H9 (cell line): ENCODE measurements at regions not wholly inside any gene's neighbourhood (a gene's known extent, or its start where the extent isn't known, plus 50 kb on each side); places are given as distances from the start of the nearest gene placed in this dataset.

Experiments
- DNase-seq: peaks from one replicate; pipeline ENCODE4 v3.0.0-alpha.2; 2017
- H2AFZ ChIP-seq: one replicate; pipeline ENCODE4 v1.6.1; 2013; ENCODE audit warnings: mild to moderate bottlenecking, low read length, control low read depth, moderate library complexity
- H2AK5ac ChIP-seq: 2 replicates; pipeline ENCODE4 v1.6.1; 2013; ENCODE audit warnings: low read length, control low read depth, mixed read lengths; ENCODE audit not compliant: insufficient read length
- H2BK120ac ChIP-seq: one replicate; pipeline ENCODE4 v1.6.1; 2013; ENCODE audit warnings: low read depth, mild to moderate bottlenecking, low read length, control low read depth, inconsistent platforms; ENCODE audit not compliant: poor library complexity, severe bottlenecking
- H2BK12ac ChIP-seq: 2 replicates; pipeline ENCODE4 v1.6.1; 2013; ENCODE audit warnings: low read length, control low read depth, mixed read lengths, low read depth; ENCODE audit not compliant: insufficient read length
- H2BK15ac ChIP-seq: 2 replicates; pipeline ENCODE4 v1.6.1; 2013; ENCODE audit warnings: low read depth, low read length, control low read depth
- H2BK20ac ChIP-seq: one replicate; pipeline ENCODE4 v1.6.1; 2013; ENCODE audit warnings: low read depth, mild to moderate bottlenecking, low read length, control low read depth, inconsistent platforms; ENCODE audit not compliant: poor library complexity, severe bottlenecking
- H2BK5ac ChIP-seq: 2 replicates; pipeline ENCODE4 v1.6.1; 2013; ENCODE audit warnings: low read length, control low read depth, mixed read lengths; ENCODE audit not compliant: insufficient read length
- H3K14ac ChIP-seq: 2 replicates; pipeline ENCODE4 v1.6.1; 2013; ENCODE audit warnings: low read length, control low read depth; ENCODE audit not compliant: insufficient read depth
- H3K18ac ChIP-seq: 2 replicates; pipeline ENCODE4 v1.6.1; 2013; ENCODE audit warnings: low read depth, mild to moderate bottlenecking, mixed read lengths, low read length, control low read depth; ENCODE audit not compliant: insufficient read length
- H3K23ac ChIP-seq: 2 replicates; pipeline ENCODE4 v1.6.1; 2013; ENCODE audit warnings: low read length, control low read depth, mixed read lengths, low read depth; ENCODE audit not compliant: insufficient read length
- H3K23me2 ChIP-seq: 2 replicates; pipeline ENCODE4 v1.6.1; 2013; ENCODE audit warnings: low read depth, mild to moderate bottlenecking, mixed read lengths, low read length, control low read depth; ENCODE audit not compliant: insufficient read length, poor library complexity, severe bottlenecking
- H3K27ac ChIP-seq: 2 replicates; pipeline ENCODE4 v1.5.1; 2013; ENCODE audit warnings: low read length, control low read depth, mixed read lengths, low read depth; ENCODE audit not compliant: insufficient read length
- H3K27me3 ChIP-seq: 2 replicates; pipeline ENCODE4 v1.6.1; 2013; ENCODE audit warnings: low read length, control low read depth, inconsistent platforms; ENCODE audit not compliant: insufficient read depth
- H3K4ac ChIP-seq: 2 replicates; pipeline ENCODE4 v1.6.1; 2013; ENCODE audit warnings: low read depth, mild to moderate bottlenecking, control low read depth, inconsistent platforms, low read length, moderate library complexity
- H3K4me1 ChIP-seq: 2 replicates; pipeline ENCODE4 v1.6.1; 2013; ENCODE audit warnings: low read length, control low read depth, inconsistent platforms; ENCODE audit not compliant: insufficient read depth
- H3K4me2 ChIP-seq: 2 replicates; pipeline ENCODE4 v1.6.1; 2013; ENCODE audit warnings: low read length, control low read depth, mixed read lengths; ENCODE audit not compliant: insufficient read length, insufficient read depth
- H3K56ac ChIP-seq: 2 replicates; pipeline ENCODE4 v1.6.1; 2013; ENCODE audit warnings: low read depth, mild to moderate bottlenecking, mixed read lengths, low read length, control low read depth; ENCODE audit not compliant: insufficient read length
- H3K79me1 ChIP-seq: 2 replicates; pipeline ENCODE4 v1.6.1; 2013; ENCODE audit warnings: low read depth, mild to moderate bottlenecking, moderate library complexity, low read length, control low read depth, inconsistent platforms; ENCODE audit not compliant: insufficient read depth, poor library complexity, severe bottlenecking
- H3K79me2 ChIP-seq: 2 replicates; pipeline ENCODE4 v1.6.1; 2013; ENCODE audit warnings: low read length, control low read depth, inconsistent platforms; ENCODE audit not compliant: insufficient read depth
- H3K9ac ChIP-seq: 2 replicates; pipeline ENCODE4 v1.6.1; 2013; ENCODE audit warnings: low read length, control low read depth, mixed read lengths; ENCODE audit not compliant: insufficient read length; ENCODE audit errors: extremely low read depth
- H3K9me3 ChIP-seq: one replicate; pipeline ENCODE4 v1.6.1; 2013; ENCODE audit warnings: low read depth, low read length, inconsistent platforms; ENCODE audit not compliant: control insufficient read depth
- H3T11ph ChIP-seq: one replicate; pipeline ENCODE4 v1.6.1; 2013; ENCODE audit warnings: mild to moderate bottlenecking, low read length, control low read depth, inconsistent platforms
- H4K20me1 ChIP-seq: one replicate; pipeline ENCODE4 v1.6.1; 2013; ENCODE audit not compliant: control insufficient read depth, insufficient read length, insufficient read depth
- H4K5ac ChIP-seq: 2 replicates; pipeline ENCODE4 v1.6.1; 2013; ENCODE audit warnings: low read depth, mild to moderate bottlenecking, mixed read lengths, low read length, control low read depth; ENCODE audit not compliant: insufficient read length
- H4K8ac ChIP-seq: replicated peaks from 2 replicates; pipeline ENCODE4 v1.6.1; 2013; ENCODE audit warnings: low read length, control low read depth, mixed read lengths, low read depth; ENCODE audit not compliant: insufficient read length
- H4K91ac ChIP-seq: 2 replicates; pipeline ENCODE4 v1.6.1; 2013; ENCODE audit warnings: low read depth, mild to moderate bottlenecking, moderate library complexity, mixed read lengths, low read length, control low read depth; ENCODE audit not compliant: insufficient read length
- H3K27ac Mint-ChIP-seq, 3 experiments: 2 replicates in 2 of 3; 3 replicates in 1 of 3; pipeline ENCODE4 v1.8.0; 2020 to 2021; ENCODE audit warnings: mixed read lengths in 3 of 3, mild to moderate bottlenecking in 1 of 3, moderate library complexity in 1 of 3
- H3K27me3 Mint-ChIP-seq: 2 replicates; pipeline ENCODE4 v1.8.0; 2021; ENCODE audit warnings: low read depth, mild to moderate bottlenecking, moderate library complexity, mixed read lengths
- H3K36me3 Mint-ChIP-seq, 3 experiments: 2 replicates in 2 of 3; 3 replicates in 1 of 3; pipeline ENCODE4 v1.8.0; 2020 to 2021; ENCODE audit warnings: low read depth in 3 of 3, mixed read lengths in 3 of 3; ENCODE audit not compliant: insufficient read depth in 1 of 3
- H3K4me1 Mint-ChIP-seq, 2 experiments: 2 replicates each; pipeline ENCODE4 v1.8.0; 2020; ENCODE audit warnings: mixed read lengths in 2 of 2
- H3K4me3 Mint-ChIP-seq, 2 experiments: 2 replicates in 1 of 2; 3 replicates in 1 of 2; pipeline ENCODE4 v1.8.0; 2020 to 2021; ENCODE audit warnings: mild to moderate bottlenecking in 2 of 2, mixed read lengths in 2 of 2, moderate library complexity in 1 of 2
- H3K9me3 Mint-ChIP-seq, 2 experiments: 2 replicates in 1 of 2; 3 replicates in 1 of 2; pipeline ENCODE4 v1.8.0; 2020; ENCODE audit warnings: mild to moderate bottlenecking in 2 of 2, mixed read lengths in 2 of 2, moderate library complexity in 1 of 2
- WGBS: extraction: QIAGEN DNeasy Blood & Tissue Kit; methylation state at CpG from one replicate; pipeline ENCODE4 v1.1.7; 2013; ENCODE audit warnings: missing lambda C conversion rate, low lambda C conversion rate, mixed read lengths; ENCODE audit not compliant: insufficient read length; ENCODE audit errors: extremely low coverage; 5-methylcytosine and 5-hydroxymethylcytosine counted together
- TF ChIP-seq, protein P1 (sequence below): fragments of 200-600 bp; sonication (generic); conservative IDR thresholded peaks from 3 replicates; pipeline ENCODE4 v1.8.0; 2021; ENCODE audit warnings: antibody characterized with exemption, mild to moderate bottlenecking

DNA sequence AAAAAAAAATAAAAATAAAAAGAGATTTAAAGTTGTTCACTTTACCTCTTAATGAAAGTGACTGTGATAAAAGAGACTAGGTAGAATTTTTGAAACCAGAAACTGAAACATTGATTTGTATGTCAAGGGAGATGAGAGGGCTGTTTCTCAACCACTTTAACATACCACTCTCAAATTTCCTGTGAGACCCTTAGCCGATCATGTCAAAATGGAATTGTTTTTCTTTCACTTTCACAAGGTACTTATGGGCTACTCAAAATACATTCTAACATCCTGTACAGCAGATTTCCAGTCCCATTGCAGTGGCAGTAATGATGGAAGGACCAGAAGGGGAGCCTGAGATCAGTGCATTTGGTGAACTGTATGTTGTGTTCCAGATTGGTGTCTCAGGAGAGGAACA, 261.2 kb downstream of the PPP1R3A start:
- H3K14ac ChIP-seq = no peak overlapping the region
- H3K9ac ChIP-seq = no peak overlapping the region
- no peak overlapping the region for H3K23ac ChIP-seq
- H2AFZ ChIP-seq = no peak overlapping the region
- Mint-ChIP-seq H3K4me1 (no peaks in the 10 kb centered on the region; a peak in 1 of 4 replicates), H3K27me3 (no peaks in the 10 kb centered on the region), H3K36me3 (peaks cover 0 to 7% (median 0%) of the 10 kb centered on the region in 3 experiments; a peak in 2 of 7 replicates), H3K27ac (no peak overlapping the region), H3K9me3 (peaks cover 0 to 25% of the 10 kb centered on the region in 2 experiments; a peak in 4 of 5 replicates), H3K4me3 (no peak overlapping the region)
- no peak overlapping the region for H4K91ac ChIP-seq
- H3K56ac ChIP-seq = no peak overlapping the region
- no peak overlapping the region for H2BK120ac ChIP-seq
- no peak overlapping the region for H3T11ph ChIP-seq
- no peaks in the 10 kb centered on the region for H3K23me2 ChIP-seq
- WGBS = no CpG with 5 or more reads among the region's 1 CpG
- no peaks in the 10 kb centered on the region for H3K4me1 ChIP-seq
- H3K27me3 ChIP-seq = no peaks in the 10 kb centered on the region
- H3K27ac ChIP-seq = no peak overlapping the region
- no peak overlapping the region for H2BK15ac ChIP-seq
- H2BK12ac ChIP-seq = no peak overlapping the region
- TF ChIP-seq, protein P1, sequence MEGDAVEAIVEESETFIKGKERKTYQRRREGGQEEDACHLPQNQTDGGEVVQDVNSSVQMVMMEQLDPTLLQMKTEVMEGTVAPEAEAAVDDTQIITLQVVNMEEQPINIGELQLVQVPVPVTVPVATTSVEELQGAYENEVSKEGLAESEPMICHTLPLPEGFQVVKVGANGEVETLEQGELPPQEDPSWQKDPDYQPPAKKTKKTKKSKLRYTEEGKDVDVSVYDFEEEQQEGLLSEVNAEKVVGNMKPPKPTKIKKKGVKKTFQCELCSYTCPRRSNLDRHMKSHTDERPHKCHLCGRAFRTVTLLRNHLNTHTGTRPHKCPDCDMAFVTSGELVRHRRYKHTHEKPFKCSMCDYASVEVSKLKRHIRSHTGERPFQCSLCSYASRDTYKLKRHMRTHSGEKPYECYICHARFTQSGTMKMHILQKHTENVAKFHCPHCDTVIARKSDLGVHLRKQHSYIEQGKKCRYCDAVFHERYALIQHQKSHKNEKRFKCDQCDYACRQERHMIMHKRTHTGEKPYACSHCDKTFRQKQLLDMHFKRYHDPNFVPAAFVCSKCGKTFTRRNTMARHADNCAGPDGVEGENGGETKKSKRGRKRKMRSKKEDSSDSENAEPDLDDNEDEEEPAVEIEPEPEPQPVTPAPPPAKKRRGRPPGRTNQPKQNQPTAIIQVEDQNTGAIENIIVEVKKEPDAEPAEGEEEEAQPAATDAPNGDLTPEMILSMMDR = no peak
- H3K9me3 ChIP-seq = no peaks in the 10 kb centered on the region
- no peak overlapping the region for H2AK5ac ChIP-seq
- H3K4ac ChIP-seq = no peak overlapping the region
- no peak overlapping the region for H2BK5ac ChIP-seq
- no peak overlapping the region for H3K4me2 ChIP-seq
- H4K5ac ChIP-seq = no peak overlapping the region
- no peak overlapping the region for H4K8ac ChIP-seq
- DNase-seq = no peak
- no peaks in the 10 kb centered on the region for H4K20me1 ChIP-seq
- H3K18ac ChIP-seq = no peak overlapping the region
- no peaks in the 10 kb centered on the region for H3K79me2 ChIP-seq
- no peaks in the 10 kb centered on the region for H3K79me1 ChIP-seq
- no peak overlapping the region for H2BK20ac ChIP-seq
